ENCODE measurements at regions not wholly inside any gene's neighbourhood (a gene's known extent, or its start where the extent isn't known, plus 50 kb on each side); places are given as distances from the start of the nearest gene placed in this dataset.

DNA sequence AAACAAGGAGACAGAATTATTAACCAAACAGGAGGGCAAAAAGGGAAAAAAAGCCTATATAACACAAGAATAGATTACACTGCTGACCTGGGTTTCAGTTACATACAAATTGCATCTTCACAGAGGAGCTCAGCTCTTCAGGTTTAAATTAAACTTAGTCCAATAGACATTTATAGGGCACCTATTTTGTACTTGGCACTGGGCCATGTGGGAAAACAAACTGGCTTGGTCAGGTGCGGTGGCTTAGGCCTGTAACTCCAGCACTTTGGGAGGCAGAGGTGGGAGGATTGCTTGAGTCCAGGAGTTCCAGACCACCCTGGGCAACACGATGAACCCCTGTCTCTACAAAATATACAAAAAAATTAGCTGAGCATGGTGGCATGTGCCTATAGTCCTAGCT lies 62.3 kb upstream of the CCDC6 start:
- POLR2A ChIA-PET, result no interaction called here
- intact Hi-C loops (cut with micrococcal nuclease; ENCODE audit: unreplicated experiment), result no loop called here
- peaks cover 7% of the 10 kb centered on the region for H3K4me1 ChIP-seq (ENCODE audit: insufficient read depth, low read length, poor library complexity, severe bottlenecking)
- CTCF ChIA-PET (ENCODE audit: unreplicated experiment), result no interaction called here
- no peaks in the 10 kb centered on the region for H3K9me3 ChIP-seq (ENCODE audit: low read length)
- no peaks in the 10 kb centered on the region for H3K79me2 ChIP-seq (ENCODE audit: insufficient read depth, low read depth, low read length)
- H3K36me3 ChIP-seq (ENCODE audit: insufficient read depth, low read length), result no peaks in the 10 kb centered on the region
- no peaks in the 10 kb centered on the region for H4K20me1 ChIP-seq (ENCODE audit: insufficient read depth, low read length)
- TF ChIP-seq, protein P1, sequence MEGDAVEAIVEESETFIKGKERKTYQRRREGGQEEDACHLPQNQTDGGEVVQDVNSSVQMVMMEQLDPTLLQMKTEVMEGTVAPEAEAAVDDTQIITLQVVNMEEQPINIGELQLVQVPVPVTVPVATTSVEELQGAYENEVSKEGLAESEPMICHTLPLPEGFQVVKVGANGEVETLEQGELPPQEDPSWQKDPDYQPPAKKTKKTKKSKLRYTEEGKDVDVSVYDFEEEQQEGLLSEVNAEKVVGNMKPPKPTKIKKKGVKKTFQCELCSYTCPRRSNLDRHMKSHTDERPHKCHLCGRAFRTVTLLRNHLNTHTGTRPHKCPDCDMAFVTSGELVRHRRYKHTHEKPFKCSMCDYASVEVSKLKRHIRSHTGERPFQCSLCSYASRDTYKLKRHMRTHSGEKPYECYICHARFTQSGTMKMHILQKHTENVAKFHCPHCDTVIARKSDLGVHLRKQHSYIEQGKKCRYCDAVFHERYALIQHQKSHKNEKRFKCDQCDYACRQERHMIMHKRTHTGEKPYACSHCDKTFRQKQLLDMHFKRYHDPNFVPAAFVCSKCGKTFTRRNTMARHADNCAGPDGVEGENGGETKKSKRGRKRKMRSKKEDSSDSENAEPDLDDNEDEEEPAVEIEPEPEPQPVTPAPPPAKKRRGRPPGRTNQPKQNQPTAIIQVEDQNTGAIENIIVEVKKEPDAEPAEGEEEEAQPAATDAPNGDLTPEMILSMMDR (conservative IDR thresholded peaks at IDR 0.05; ENCODE audit: low read length), result no peak
- no peak for TF ChIP-seq EZH2phosphoT487 (IDR thresholded peaks at IDR 0.05; ENCODE audit: borderline replicate concordance, low read depth, low read length)
- no peak overlapping the region for H3K4me2 ChIP-seq (ENCODE audit: low read length)
- no TSS peak for BruUV-seq (replicated peaks)
- no peak overlapping the region for H3K27ac ChIP-seq (ENCODE audit: low read depth, low read length, poor library complexity, severe bottlenecking)
- DNase-seq (ENCODE audit: low spot score), result no peak
- H2AFZ ChIP-seq (ENCODE audit: low read length), result no peak overlapping the region
- no peaks in the 10 kb centered on the region for H3K9me2 ChIP-seq (ENCODE audit: insufficient read depth, low read length)
- no peak overlapping the region for H3K4me3 ChIP-seq (ENCODE audit: low read depth, low read length, poor library complexity, severe bottlenecking)

DNA sequence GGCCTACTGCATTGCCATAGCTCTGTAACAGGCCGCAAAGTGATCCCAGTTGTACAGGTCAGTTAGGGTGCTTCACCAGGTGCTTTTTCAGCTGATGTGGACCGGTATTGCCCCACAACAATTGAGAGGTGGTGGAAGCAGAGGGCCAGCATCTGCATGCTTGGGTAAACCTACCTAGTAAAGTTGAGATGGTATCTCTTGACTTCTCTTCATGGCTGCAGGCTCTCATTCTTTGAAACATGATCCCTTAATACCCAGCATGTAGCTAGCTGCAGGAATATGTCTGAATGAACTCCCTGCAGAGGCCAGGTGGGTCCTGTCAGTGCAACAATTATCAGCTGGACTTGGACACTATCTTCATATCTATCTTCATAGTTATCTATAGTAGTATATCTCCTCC lies 60.7 kb upstream of the CCDC6 start:
- no peaks in the 10 kb centered on the region for H3K79me2 ChIP-seq (ENCODE audit: insufficient read depth, low read depth, low read length)
- H3K9me2 ChIP-seq (ENCODE audit: insufficient read depth, low read length), result no peaks in the 10 kb centered on the region
- H3K4me2 ChIP-seq (ENCODE audit: low read length), result no peak overlapping the region
- no TSS peak for BruUV-seq (replicated peaks)
- intact Hi-C loops (cut with micrococcal nuclease; ENCODE audit: unreplicated experiment), result no loop called here
- ChIA-PET POLR2A (interaction anchor here (0.6 to 0.7 kb wide), 3 partner anchors 17 to 369 kb away, joined by 4 to 9 read pairs (median 5); no protein-coding TSS in a partner anchor), CTCF (ENCODE audit: unreplicated experiment) (no interaction called here)
- H3K27ac ChIP-seq (ENCODE audit: low read depth, low read length, poor library complexity, severe bottlenecking), result no peak overlapping the region
- H2AFZ ChIP-seq (ENCODE audit: low read length), result no peak overlapping the region
- no peak overlapping the region for H3K4me3 ChIP-seq (ENCODE audit: low read depth, low read length, poor library complexity, severe bottlenecking)
- H3K36me3 ChIP-seq (ENCODE audit: insufficient read depth, low read length), result no peaks in the 10 kb centered on the region
- H4K20me1 ChIP-seq (ENCODE audit: insufficient read depth, low read length), result no peaks in the 10 kb centered on the region
- no peaks in the 10 kb centered on the region for H3K9me3 ChIP-seq (ENCODE audit: low read length)
- TF ChIP-seq, protein P1 (conservative IDR thresholded peaks at IDR 0.05; ENCODE audit: low read length), result no peak
- no peak for TF ChIP-seq EZH2phosphoT487 (IDR thresholded peaks at IDR 0.05; ENCODE audit: borderline replicate concordance, low read depth, low read length)
- DNase-seq (ENCODE audit: low spot score), result no peak
- H3K4me1 ChIP-seq (ENCODE audit: insufficient read depth, low read length, poor library complexity, severe bottlenecking), result peaks cover 7% of the 10 kb centered on the region

DNA sequence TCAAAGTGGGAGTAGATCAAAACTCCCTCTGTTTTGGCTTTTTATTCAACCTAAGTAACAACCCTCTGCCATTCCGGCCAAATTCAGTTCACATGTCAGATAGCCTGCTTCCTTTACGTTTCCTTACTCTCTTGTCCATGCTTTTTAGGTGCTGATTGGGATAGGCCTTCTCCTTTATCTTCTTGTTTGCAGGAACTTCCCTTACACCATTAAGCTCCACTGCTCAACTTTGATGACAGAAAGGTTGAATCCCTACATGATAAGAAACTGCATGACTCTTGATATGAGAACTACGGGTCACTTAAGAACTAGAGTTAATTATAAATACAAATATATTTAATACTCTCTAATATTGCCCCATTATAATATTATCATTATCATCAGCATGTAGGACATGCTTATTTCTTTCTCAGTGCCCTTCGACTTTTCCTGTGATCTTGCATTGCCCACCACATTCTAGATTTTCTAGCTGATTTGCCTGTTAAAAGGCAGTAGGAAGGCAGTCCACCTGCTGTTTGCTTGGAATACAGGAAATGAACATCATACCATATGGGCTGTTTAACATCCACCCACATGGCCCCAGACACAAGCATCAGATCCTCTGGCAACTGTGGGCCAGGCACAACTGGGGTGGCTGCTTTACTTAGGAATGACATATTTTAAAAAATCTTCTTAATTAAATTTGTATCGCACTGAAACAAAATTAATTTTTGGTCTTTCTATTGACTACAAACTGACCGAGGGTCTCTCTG lies 59.7 kb upstream of the CCDC6 start:
- no peaks in the 10 kb centered on the region for H3K79me2 ChIP-seq (ENCODE audit: insufficient read depth, low read depth, low read length)
- ChIA-PET POLR2A (no interaction called here), CTCF (ENCODE audit: unreplicated experiment) (no interaction called here)
- H2AFZ ChIP-seq (ENCODE audit: low read length), result no peak overlapping the region
- H3K27ac ChIP-seq (ENCODE audit: low read depth, low read length, poor library complexity, severe bottlenecking), result no peak overlapping the region
- no peak overlapping the region for H3K4me3 ChIP-seq (ENCODE audit: low read depth, low read length, poor library complexity, severe bottlenecking)
- no peak for DNase-seq (ENCODE audit: low spot score)
- peaks cover 7% of the 10 kb centered on the region for H3K4me1 ChIP-seq (ENCODE audit: insufficient read depth, low read length, poor library complexity, severe bottlenecking)
- H3K9me2 ChIP-seq (ENCODE audit: insufficient read depth, low read length), result no peaks in the 10 kb centered on the region
- no peaks in the 10 kb centered on the region for H3K36me3 ChIP-seq (ENCODE audit: insufficient read depth, low read length)
- no peaks in the 10 kb centered on the region for H4K20me1 ChIP-seq (ENCODE audit: insufficient read depth, low read length)
- no peak overlapping the region for H3K4me2 ChIP-seq (ENCODE audit: low read length)
- intact Hi-C loops (cut with micrococcal nuclease; ENCODE audit: unreplicated experiment), result no loop called here
- BruUV-seq (replicated peaks), result no TSS peak
- no peaks in the 10 kb centered on the region for H3K9me3 ChIP-seq (ENCODE audit: low read length)
- TF ChIP-seq, protein P1 (conservative IDR thresholded peaks at IDR 0.05; ENCODE audit: low read length), result no peak
- TF ChIP-seq EZH2phosphoT487 (IDR thresholded peaks at IDR 0.05; ENCODE audit: borderline replicate concordance, low read depth, low read length), result no peak

Measured in OCI-LY7 (cell line).